H1 (cell line): ENCODE measurements at regions not wholly inside any gene's neighbourhood (a gene's known extent, or its start where the extent isn't known, plus 50 kb on each side); places are given as distances from the start of the nearest gene placed in this dataset.

Source experiments
- BRCA1 ChIP-seq: IDR thresholded peaks from 2 replicates; pipeline ENCODE4 v1.6.1; 2012; ENCODE audit warnings: low read depth, low read length, improper control_type of control experiment
- CHD7 ChIP-seq: fragments of 300-600 bp; sonication (generic); IDR thresholded peaks from 2 replicates; pipeline ENCODE4 v1.7.1; 2012; ENCODE audit warnings: low read length, moderate library complexity, mild to moderate bottlenecking, inconsistent platforms; ENCODE audit not compliant: insufficient replicate concordance
- EP300 ChIP-seq, 2 experiments: IDR thresholded peaks; 1 replicate in 1 of 2; 2 replicates in 1 of 2; pipeline ENCODE4 v1.6.1; 2011 to 2012; ENCODE audit warnings: low read depth in 2 of 2, low read length in 2 of 2, mild to moderate bottlenecking in 2 of 2, borderline replicate concordance in 1 of 2, inconsistent platforms in 1 of 2, moderate library complexity in 1 of 2
- NANOG ChIP-seq: IDR thresholded peaks from 2 replicates; pipeline ENCODE4 v1.6.1; 2011; ENCODE audit warnings: low read length, low read depth, mild to moderate bottlenecking, inconsistent platforms; ENCODE audit not compliant: insufficient read depth, poor library complexity, severe bottlenecking
- RBBP5 ChIP-seq: IDR thresholded peaks from 2 replicates; pipeline ENCODE4 v1.7.1; 2012; ENCODE audit warnings: low read depth, mild to moderate bottlenecking, inconsistent platforms, low read length, moderate library complexity, borderline replicate concordance
- SP1 ChIP-seq: IDR thresholded peaks from 2 replicates; pipeline ENCODE4 v1.6.1; 2011; ENCODE audit warnings: low read depth, low read length
- TAF1 ChIP-seq: IDR thresholded peaks from 2 replicates; pipeline ENCODE4 v1.6.1; 2011; ENCODE audit warnings: mild to moderate bottlenecking, low read depth, low read length
- TAF7 ChIP-seq: optimal IDR thresholded peaks from 2 replicates; pipeline ENCODE3; 2011; ENCODE audit warnings: low read depth, mild to moderate bottlenecking, inconsistent platforms, low read length, moderate library complexity, borderline replicate concordance
- TCF12 ChIP-seq: IDR thresholded peaks from 2 replicates; pipeline ENCODE4 v1.6.1; 2011; ENCODE audit warnings: low read depth, mild to moderate bottlenecking, low read length

GRCh38 chr9:16033921-16034691, 481.3 kb downstream of the CCDC171 start (continued):
- no peak for TF ChIP-seq CHD7
- no peak for TF ChIP-seq TCF12
- no peak for TF ChIP-seq BRCA1
- no peak for TF ChIP-seq EP300 (IDR thresholded peaks at IDR 0.05; ENCODE audit: borderline replicate concordance in 1 of 2, low read depth in 2 of 2, low read length in 2 of 2)
- TF ChIP-seq TAF1, result no peak
- no peak for TF ChIP-seq RBBP5
- TF ChIP-seq NANOG, result no peak
- no peak for TF ChIP-seq TAF7
- no peak for TF ChIP-seq SP1
